SK-N-SH (cell line): ENCODE measurements at regions not wholly inside any gene's neighbourhood (a gene's known extent, or its start where the extent isn't known, plus 50 kb on each side); places are given as distances from the start of the nearest gene placed in this dataset.

Experiments
- CTCF ChIA-PET: fragments of 300-600, 350-600 bp; formaldehyde crosslinking; extraction: SDS; loops from one replicate; lab custom pipeline; 2021; lab: Yijun Ruan, JAX
- POLR2A ChIA-PET: fragments of 350-600 bp; sonication (Branson Sonifier 250); formaldehyde crosslinking; extraction: SDS; loops from one replicate; lab custom pipeline; 2020; ENCODE audit warnings: antibody characterized with exemption, inconsistent platforms; lab: Yijun Ruan, JAX
- DNase-seq: peaks from one replicate; pipeline ENCODE4 v3.0.0; 2012
- H2AFZ ChIP-seq: fragments of 200-600 bp; sonication (generic); 2 replicates; pipeline ENCODE4 v1.8.1; 2016; ENCODE audit warnings: antibody characterized with exemption, mild to moderate bottlenecking, low read depth
- H3F3A ChIP-seq: fragments of 200-600 bp; sonication (generic); replicated peaks from 2 replicates; pipeline ENCODE3; 2016; ENCODE audit warnings: antibody characterized with exemption, mild to moderate bottlenecking; ENCODE audit not compliant: insufficient read depth
- H3K27ac ChIP-seq, 2 experiments: fragments of 200-500 bp in 1 of 2; fragments of 200-600 bp in 1 of 2; sonication (Bioruptor generic) in 1 of 2; sonication (generic), shearing (Covaris generic) in 1 of 2; 2 replicates each; pipeline versions ENCODE4 v1.5.1 to v1.6.1; 2014 to 2016; ENCODE audit warnings: low read depth in 2 of 2, inconsistent platforms in 1 of 2, low read length in 1 of 2, mild to moderate bottlenecking in 1 of 2, mixed read lengths in 1 of 2
- H3K27me3 ChIP-seq: fragments of 200-600 bp; sonication (generic), shearing (Covaris generic); 2 replicates; pipeline ENCODE4 v1.6.1; 2016; ENCODE audit warnings: mixed run types; ENCODE audit not compliant: insufficient read depth
- H3K36me3 ChIP-seq, 2 experiments: fragments of 200-500 bp in 1 of 2; fragments of 200-600 bp in 1 of 2; sonication (Bioruptor generic) in 1 of 2; sonication (generic) in 1 of 2; replicated peaks in 1 of 2; 2 replicates each; pipeline versions ENCODE3 to v1.5.1; 2014 to 2016; ENCODE audit warnings: low read length in 1 of 2, mild to moderate bottlenecking in 1 of 2; ENCODE audit not compliant: insufficient read depth in 2 of 2, control insufficient read depth in 1 of 2
- H3K4me1 ChIP-seq, 2 experiments: fragments of 200-500 bp in 1 of 2; fragments of 200-600 bp in 1 of 2; sonication (Bioruptor generic) in 1 of 2; sonication (generic), shearing (Covaris generic) in 1 of 2; 2 replicates each; pipeline versions ENCODE4 v1.5.1 to v1.6.1; 2014 to 2016; ENCODE audit warnings: low read depth in 1 of 2, low read length in 1 of 2, mixed run types in 1 of 2; ENCODE audit not compliant: insufficient read depth in 2 of 2, control insufficient read depth in 1 of 2
- H3K4me2 ChIP-seq: fragments of 200-600 bp; sonication (generic), shearing (Covaris generic); 2 replicates; pipeline ENCODE4 v1.6.1; 2017; ENCODE audit warnings: mixed run types
- H3K4me3 ChIP-seq, 2 experiments: fragments of 200-500 bp in 1 of 2; fragments of 200-600 bp in 1 of 2; sonication (Bioruptor generic) in 1 of 2; sonication (generic), shearing (Covaris generic) in 1 of 2; 2 replicates each; pipeline versions ENCODE4 v1.5.1 to v1.8.1; 2014 to 2016; ENCODE audit warnings: low read depth in 2 of 2, inconsistent platforms in 1 of 2, low read length in 1 of 2, mild to moderate bottlenecking in 1 of 2, mixed read lengths in 1 of 2, moderate library complexity in 1 of 2
- H3K79me2 ChIP-seq: fragments of 200-600 bp; sonication (generic); 2 replicates; pipeline ENCODE4 v1.8.1; 2017; ENCODE audit warnings: mild to moderate bottlenecking; ENCODE audit not compliant: insufficient read depth
- H3K9ac ChIP-seq: fragments of 200-600 bp; sonication (generic); 2 replicates; pipeline ENCODE4 v1.6.1; 2017; ENCODE audit warnings: mixed run types
- H3K9me2 ChIP-seq: fragments of 200-600 bp; sonication (generic); 2 replicates; pipeline ENCODE4 v1.6.1; 2017; ENCODE audit warnings: mixed run types
- H3K9me3 ChIP-seq: fragments of 200-600 bp; sonication (generic); 2 replicates; pipeline ENCODE4 v1.6.1; 2017; ENCODE audit warnings: mixed run types, mild to moderate bottlenecking, moderate library complexity
- H4K20me1 ChIP-seq: fragments of 200-600 bp; sonication (generic); 2 replicates; pipeline ENCODE4 v1.6.1; 2017; ENCODE audit warnings: mild to moderate bottlenecking, mixed run types; ENCODE audit not compliant: insufficient read depth
- FOXJ3 ChIP-seq: sonication (generic); formaldehyde crosslinking; IDR thresholded peaks from 2 replicates; pipeline ENCODE4 v1.5.1; 2020; ENCODE audit warnings: mild to moderate bottlenecking, missing genetic modification reagents
- FOXM1 ChIP-seq: IDR thresholded peaks from 2 replicates; pipeline ENCODE4 v1.4.0; 2012; ENCODE audit warnings: low read depth, mild to moderate bottlenecking
- GABPA ChIP-seq: IDR thresholded peaks from 2 replicates; pipeline ENCODE4 v1.4.0; 2012; ENCODE audit warnings: low read depth, mild to moderate bottlenecking
- JUND ChIP-seq: IDR thresholded peaks from 2 replicates; pipeline ENCODE4 v1.4.0; 2012
- MAX ChIP-seq: IDR thresholded peaks from 2 replicates; pipeline ENCODE4 v1.4.0; 2012; ENCODE audit warnings: low read depth
- NFIC ChIP-seq: IDR thresholded peaks from 2 replicates; pipeline ENCODE4 v1.4.0; 2012; ENCODE audit warnings: borderline replicate concordance
- PBX3 ChIP-seq: IDR thresholded peaks from 2 replicates; pipeline ENCODE4; 2012
- RXRA ChIP-seq: IDR thresholded peaks from 2 replicates; pipeline ENCODE4 v1.4.0; 2012; ENCODE audit warnings: low read depth, mild to moderate bottlenecking, borderline replicate concordance
- SIN3A ChIP-seq: IDR thresholded peaks from 2 replicates; pipeline ENCODE4 v1.6.1; 2012; ENCODE audit warnings: low read depth, mild to moderate bottlenecking, low read length, moderate library complexity, borderline replicate concordance
- TCF12 ChIP-seq: IDR thresholded peaks from 2 replicates; pipeline ENCODE4 v1.4.0; 2012
- USF2 ChIP-seq: fragments of 150-350 bp; IDR thresholded peaks from 2 replicates; pipeline ENCODE4 v1.6.1; 2017; ENCODE audit warnings: antibody characterized with exemption, low read length, low read depth, borderline replicate concordance
- YY1 ChIP-seq: IDR thresholded peaks from 2 replicates; pipeline ENCODE4 v1.4.0; 2012; ENCODE audit warnings: low read depth, mild to moderate bottlenecking
- WGBS: methylation state at CpG from one replicate; pipeline ENCODE4 v1.1.6; 2017; ENCODE audit warnings: low lambda C conversion rate; 5-methylcytosine and 5-hydroxymethylcytosine counted together

GRCh38 chr6:56849896-56850295 is 105.0 kb upstream of the BEND6 start (continued):
- TF ChIP-seq MAX (0 out of 2 replicates have a peak, but pooled peaks have one; percentile 13), PBX3 (peak; percentile 28; the same call in 1 of the 2 replicates), JUND (peak; percentile 49; the same call in 1 of the 2 replicates), FOXM1 (no peak)

GRCh38 chr6:56848105-56848504 is 106.8 kb upstream of the BEND6 start:
- no peak for TF ChIP-seq NFIC
- no peak for TF ChIP-seq YY1
- no peak for TF ChIP-seq TCF12
- TF ChIP-seq SIN3A, result no peak
- no peak for TF ChIP-seq RXRA
- Histone ChIP-seq H3K9me3 (no peaks in the 10 kb centered on the region), H2AFZ (no peak overlapping the region), H3K27ac (no peak overlapping the region), H3K79me2 (peaks cover 76% of the 10 kb centered on the region), H3K9ac (no peak overlapping the region), H3K9me2 (no peaks in the 10 kb centered on the region), H4K20me1 (no peaks in the 10 kb centered on the region; the same call in 1 of the 2 replicates), H3K36me3 (peaks cover 4% of the 10 kb centered on the region in 2 experiments), H3K4me2 (peak overlapping the region; percentile 44), H3K4me1 (peaks cover 9 to 22% of the 10 kb centered on the region in 2 experiments; a peak in 3 of 4 replicates), H3K4me3 (0 out of 4 replicates have a peak overlapping the region, but pooled peaks of 1 of the 2 experiments have one; percentile 24), H3K27me3 (no peaks in the 10 kb centered on the region), H3F3A (peaks cover 39% of the 10 kb centered on the region)
- ChIA-PET POLR2A (no interaction called here), CTCF (interaction anchor here (1.2 to 6.5 kb wide), 4 partner anchors 139 to 254 kb away, joined by 4 to 39 read pairs (median 4); no protein-coding TSS in a partner anchor)
- DNase-seq, result no peak

GRCh38 chr6:56845032-56845431 is 109.9 kb upstream of the BEND6 start:
- ChIA-PET CTCF (interaction anchor here (1.4 to 6.5 kb wide), 4 partner anchors 8 to 250 kb away, joined by 3 to 39 read pairs (median 7); no protein-coding TSS in a partner anchor), POLR2A (no interaction called here)
- no peak for TF ChIP-seq USF2
- no peak for TF ChIP-seq TCF12
- TF ChIP-seq GABPA, result no peak
- no peak for TF ChIP-seq FOXJ3 (CRISPR knock-in tag)
- TF ChIP-seq JUND, result no peak
- no peak for DNase-seq
- Histone ChIP-seq H3K9me3 (no peaks in the 10 kb centered on the region), H3K27me3 (no peaks in the 10 kb centered on the region), H3K27ac (peak overlapping the region in 1 of 2 experiments; percentile 6; a peak in 1 of 4 replicates), H4K20me1 (peaks cover 20% of the 10 kb centered on the region), H3K9ac (no peak overlapping the region), H3K4me1 (peaks cover 7 to 13% of the 10 kb centered on the region in 2 experiments; a peak in 3 of 4 replicates), H3K79me2 (peaks cover 90% of the 10 kb centered on the region), H3K9me2 (no peaks in the 10 kb centered on the region), H3K4me2 (0 out of 2 replicates have a peak overlapping the region, but pooled peaks have one; percentile 85), H3K4me3 (no peak overlapping the region), H3F3A (peaks cover 50% of the 10 kb centered on the region), H2AFZ (no peak overlapping the region), H3K36me3 (peaks cover 4% of the 10 kb centered on the region in 2 experiments)
- 95% methylated on average over 3 of the region's 3 CpGs for WGBS
